Fibroblast of mammary gland (primary cell): ENCODE measurements at regions not wholly inside any gene's neighbourhood (a gene's known extent, or its start where the extent isn't known, plus 50 kb on each side); places are given as distances from the start of the nearest gene placed in this dataset.

Source experiments
- DNase-seq: peaks from one replicate; pipeline ENCODE4 v3.0.0-alpha.2; 2010; ENCODE audit warnings: low read depth
- H3K4me3 ChIP-seq: 2 replicates; pipeline ENCODE4 v1.5.1; 2011; ENCODE audit warnings: low read depth, mild to moderate bottlenecking, low read length, moderate library complexity; ENCODE audit not compliant: control insufficient read depth
- CTCF ChIP-seq: conservative IDR thresholded peaks from 2 replicates; pipeline ENCODE4 v1.5.1; 2011; ENCODE audit warnings: low read depth, low read length, inconsistent platforms; ENCODE audit not compliant: control insufficient read depth, insufficient read depth

- TF ChIP-seq CTCF = no peak
- no peak overlapping the region for H3K4me3 ChIP-seq
- no peak for DNase-seq
Observed at GRCh38 chr21:24714646-24715200, 892.6 kb downstream of the MRPL39 start.

DNA sequence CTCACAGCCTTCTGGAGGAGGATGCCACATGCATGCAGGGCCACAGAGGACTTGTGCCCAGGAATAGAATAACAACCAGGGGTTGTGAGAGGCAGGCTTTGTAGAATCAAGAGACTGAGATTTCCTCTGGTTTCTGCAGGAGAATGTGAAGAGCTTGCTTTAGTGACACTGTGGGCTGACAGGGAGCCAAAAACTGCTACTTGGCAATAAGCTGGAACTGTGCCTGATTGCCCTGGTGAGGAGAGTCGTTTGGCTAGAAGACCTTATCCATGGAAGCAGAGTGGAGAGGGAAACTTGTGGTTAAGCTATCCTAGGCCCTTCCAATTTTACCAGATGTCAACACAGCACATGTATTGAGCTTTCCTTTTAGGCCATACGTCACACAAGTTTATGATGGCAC, 902.1 kb downstream of the MRPL39 start:
- no peak overlapping the region for H3K4me3 ChIP-seq
- no peak for DNase-seq
- no peak for TF ChIP-seq CTCF

- no peak for DNase-seq
- no peak overlapping the region for H3K4me3 ChIP-seq
Observed at GRCh38 chr21:24693779-24694178, 913.5 kb downstream of the MRPL39 start.

GRCh38 chr21:24681456-24681855, 925.8 kb downstream of the MRPL39 start:
- no peak overlapping the region for H3K4me3 ChIP-seq
- no peak for DNase-seq
- TF ChIP-seq CTCF = no peak

More at GRCh38 chr21:24693779-24694178, 913.5 kb downstream of the MRPL39 start:
- TF ChIP-seq CTCF = no peak

- no peak for TF ChIP-seq CTCF
- DNase-seq = no peak
- no peak overlapping the region for H3K4me3 ChIP-seq
Observed at GRCh38 chr21:24671901-24672300, 935.4 kb downstream of the MRPL39 start.

DNA sequence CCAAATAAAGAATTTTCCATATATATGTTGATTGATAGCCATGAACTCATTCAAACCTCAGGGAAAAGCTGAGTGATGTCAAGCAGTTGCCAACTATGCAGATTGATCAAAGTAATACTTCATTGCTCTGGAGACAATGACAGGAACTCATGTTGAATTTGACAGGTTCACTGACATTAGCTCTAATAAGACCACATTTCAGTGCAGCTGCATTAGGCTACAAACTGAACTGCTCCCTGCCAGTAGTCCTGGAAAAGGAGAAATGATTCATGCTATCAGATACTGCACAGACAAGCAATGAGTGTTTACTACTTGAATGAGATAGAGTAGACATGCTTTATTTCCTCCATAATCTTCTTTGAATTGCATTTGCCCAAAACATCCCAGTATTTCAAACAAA, 948.4 kb downstream of the MRPL39 start:
- DNase-seq = no peak
- no peak overlapping the region for H3K4me3 ChIP-seq
- TF ChIP-seq CTCF = no peak

DNA sequence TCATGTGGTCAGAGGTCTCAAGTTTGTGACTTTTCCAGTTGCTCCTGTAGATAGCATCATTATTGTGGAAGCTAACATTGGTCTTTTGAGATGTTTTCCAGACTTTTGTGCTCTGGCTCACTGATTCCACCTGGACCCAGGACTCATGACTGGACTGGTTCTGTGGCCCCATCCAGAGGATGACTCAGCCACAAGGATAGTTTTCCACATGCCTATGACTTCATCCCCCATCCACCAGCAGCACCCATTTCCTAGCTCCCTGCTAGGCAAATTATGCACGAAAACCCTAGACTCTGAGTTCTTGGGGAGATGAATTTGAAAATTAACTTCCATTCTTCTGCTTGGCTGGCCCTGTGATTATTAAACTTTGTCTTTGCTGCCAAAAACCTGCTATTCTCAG, 949.3 kb downstream of the MRPL39 start:
- no peak overlapping the region for H3K4me3 ChIP-seq
- DNase-seq = no peak
- TF ChIP-seq CTCF = no peak
